H1 (cell line): ENCODE measurements at regions not wholly inside any gene's neighbourhood (a gene's known extent, or its start where the extent isn't known, plus 50 kb on each side); places are given as distances from the start of the nearest gene placed in this dataset.

Experiments used
- CTCF ChIA-PET: fragments of 300-600 bp; sonication (Branson Sonifier 250); formaldehyde crosslinking; loops from one replicate; lab custom pipeline; 2021; ENCODE audit not compliant: partially characterized antibody; lab: Charles Lee
- POLR2A ChIA-PET: fragments of 300-600 bp; sonication (Branson Sonifier 250); formaldehyde crosslinking; loops from one replicate; lab custom pipeline; 2021; ENCODE audit warnings: inconsistent platforms; ENCODE audit not compliant: partially characterized antibody; lab: Charles Lee
- DNase-seq, 2 experiments: peaks; one replicate each; pipeline versions ENCODE4 v3.0.0 to v3.0.0-alpha.2; 2010 to 2022; ENCODE audit warnings: low spot score in 2 of 2, low read depth in 1 of 2, mixed read lengths in 1 of 2
- FAIRE-seq: peaks from 2 replicates; lab custom pipeline; 2011; peaks lifted over from hg19 to GRCh38; lab: Jason Lieb, UNC
- H2AFZ ChIP-seq: 2 replicates; pipeline ENCODE4 v1.8.1; 2012; ENCODE audit warnings: low read length, inconsistent platforms
- H2AK5ac ChIP-seq: 2 replicates; pipeline ENCODE4 v1.6.1; 2013; ENCODE audit warnings: low read depth, low read length
- H2BK120ac ChIP-seq: replicated peaks from 2 replicates; pipeline ENCODE3; 2013; ENCODE audit warnings: low read depth, low read length, inconsistent platforms
- H2BK12ac ChIP-seq: 2 replicates; pipeline ENCODE4 v1.6.1; 2013; ENCODE audit warnings: low read depth, low read length
- H2BK15ac ChIP-seq: 2 replicates; pipeline ENCODE4 v1.6.1; 2013; ENCODE audit warnings: low read length
- H2BK20ac ChIP-seq: 2 replicates; pipeline ENCODE4 v1.6.1; 2013; ENCODE audit warnings: low read length
- H2BK5ac ChIP-seq: 2 replicates; pipeline ENCODE4 v1.6.1; 2013; ENCODE audit warnings: low read depth, low read length
- H3K14ac ChIP-seq: 2 replicates; pipeline ENCODE4 v1.6.1; 2013; ENCODE audit warnings: inconsistent platforms; ENCODE audit not compliant: insufficient read length
- H3K18ac ChIP-seq: 2 replicates; pipeline ENCODE4 v1.6.1; 2013; ENCODE audit warnings: low read length; ENCODE audit errors: extremely low read depth
- H3K23ac ChIP-seq: 2 replicates; pipeline ENCODE4 v1.6.1; 2013; ENCODE audit warnings: inconsistent platforms; ENCODE audit not compliant: insufficient read length
- H3K23me2 ChIP-seq: 2 replicates; pipeline ENCODE4 v1.6.1; 2013; ENCODE audit warnings: low read depth, low read length
- H3K27ac ChIP-seq: 2 replicates; pipeline ENCODE4 v1.6.1; 2011; ENCODE audit warnings: low read depth, low read length, inconsistent platforms
- H3K27me3 ChIP-seq, 4 experiments: replicated peaks in 1 of 4; 1 replicate in 1 of 4; 2 replicates in 3 of 4; pipeline versions ENCODE4 v1.6.1 to v1.8.1; 2011 to 2013; ENCODE audit warnings: low read length in 3 of 4, mild to moderate bottlenecking in 3 of 4, inconsistent platforms in 2 of 4, mixed read lengths in 2 of 4, moderate library complexity in 1 of 4; ENCODE audit not compliant: control insufficient read depth in 3 of 4, insufficient read depth in 3 of 4; ENCODE audit errors: extremely low read depth in 1 of 4
- H3K36me3 ChIP-seq, 4 experiments: 2 replicates each; pipeline versions ENCODE4 v1.6.1 to v1.8.1; 2011 to 2013; ENCODE audit warnings: mild to moderate bottlenecking in 4 of 4, low read length in 3 of 4, moderate library complexity in 2 of 4, control low read depth in 1 of 4, inconsistent platforms in 1 of 4; ENCODE audit not compliant: insufficient read depth in 4 of 4, control insufficient read depth in 2 of 4
- H3K4ac ChIP-seq: replicated peaks from 2 replicates; pipeline ENCODE3; 2013; ENCODE audit warnings: low read length, low read depth, mixed read lengths, inconsistent platforms; ENCODE audit not compliant: insufficient read length
- H3K4me1 ChIP-seq, 4 experiments: replicated peaks in 1 of 4; 1 replicate in 1 of 4; 2 replicates in 3 of 4; pipeline versions ENCODE4 v1.6.1 to v1.8.1; 2011 to 2013; ENCODE audit warnings: low read length in 3 of 4, inconsistent platforms in 2 of 4, mixed read lengths in 1 of 4; ENCODE audit not compliant: insufficient read depth in 4 of 4, control insufficient read depth in 3 of 4
- H3K4me2 ChIP-seq, 2 experiments: 2 replicates each; pipeline versions ENCODE4 v1.6.1 to v1.8.1; 2011 to 2013; ENCODE audit warnings: low read depth in 2 of 2, low read length in 2 of 2, control low read depth in 1 of 2, inconsistent platforms in 1 of 2, mild to moderate bottlenecking in 1 of 2; ENCODE audit not compliant: insufficient read depth in 1 of 2
- H3K4me3 ChIP-seq, 4 experiments: fragments of 200-600, 300-600 bp in 1 of 4; sonication (generic), shearing (Covaris generic), sonication (Bioruptor Twin) in 1 of 4; 2 replicates each; pipeline versions ENCODE4 v1.5.1 to v1.8.1; 2011 to 2016; ENCODE audit warnings: low read length in 4 of 4, low read depth in 3 of 4, control low read depth in 2 of 4, inconsistent platforms in 2 of 4, mild to moderate bottlenecking in 2 of 4, mixed read lengths in 1 of 4, moderate library complexity in 1 of 4; ENCODE audit not compliant: insufficient read depth in 2 of 4; ENCODE audit errors: extremely low read depth in 1 of 4
- H3K56ac ChIP-seq: replicated peaks from 2 replicates; pipeline ENCODE3; 2013; ENCODE audit warnings: low read depth, mild to moderate bottlenecking, mixed read lengths, low read length, inconsistent platforms; ENCODE audit not compliant: insufficient read length
- H3K79me1 ChIP-seq: 2 replicates; pipeline ENCODE4 v1.6.1; 2013; ENCODE audit warnings: low read depth, low read length, control low read depth
- H3K79me2 ChIP-seq, 2 experiments: 2 replicates each; pipeline versions ENCODE4 v1.6.1 to v1.8.1; 2012 to 2013; ENCODE audit warnings: low read length in 2 of 2, mild to moderate bottlenecking in 2 of 2, inconsistent platforms in 1 of 2; ENCODE audit not compliant: insufficient read depth in 2 of 2, control insufficient read depth in 1 of 2
- H3K9ac ChIP-seq, 4 experiments: replicated peaks in 1 of 4; 1 replicate in 1 of 4; 2 replicates in 3 of 4; pipeline versions ENCODE4 v1.6.1 to v1.8.1; 2011 to 2013; ENCODE audit warnings: low read depth in 3 of 4, low read length in 3 of 4, control low read depth in 2 of 4, mild to moderate bottlenecking in 2 of 4, moderate library complexity in 2 of 4, inconsistent platforms in 1 of 4; ENCODE audit errors: extremely low read depth in 1 of 4
- H3K9me3 ChIP-seq, 2 experiments: 2 replicates each; pipeline versions ENCODE4 v1.6.1 to v1.8.1; 2012 to 2013; ENCODE audit warnings: mild to moderate bottlenecking in 2 of 2, moderate library complexity in 2 of 2, control low read depth in 1 of 2, inconsistent platforms in 1 of 2, low read depth in 1 of 2, low read length in 1 of 2, mixed read lengths in 1 of 2; ENCODE audit not compliant: insufficient read depth in 2 of 2
- H4K20me1 ChIP-seq, 2 experiments: replicated peaks in 1 of 2; 2 replicates each; pipeline versions ENCODE3 to v1.8.1; 2011 to 2013; ENCODE audit warnings: inconsistent platforms in 2 of 2, low read length in 2 of 2, mild to moderate bottlenecking in 1 of 2; ENCODE audit not compliant: insufficient read depth in 2 of 2, control insufficient read depth in 1 of 2
- H4K5ac ChIP-seq: 2 replicates; pipeline ENCODE4 v1.6.1; 2013; ENCODE audit warnings: low read length, low read depth, mixed read lengths, inconsistent platforms; ENCODE audit not compliant: insufficient read length
- H4K8ac ChIP-seq: 2 replicates; pipeline ENCODE4 v1.8.0; 2013; ENCODE audit warnings: mild to moderate bottlenecking, moderate library complexity, low read length, inconsistent platforms; ENCODE audit not compliant: insufficient read depth; ENCODE audit errors: extremely low read depth
- H4K91ac ChIP-seq: replicated peaks from 2 replicates; pipeline ENCODE3; 2013; ENCODE audit warnings: low read length, mixed read lengths, inconsistent platforms; ENCODE audit not compliant: insufficient read length
- BACH1 ChIP-seq: IDR thresholded peaks from 2 replicates; pipeline ENCODE4 v1.6.1; 2012; ENCODE audit warnings: low read length, improper control_type of control experiment
- CTCF ChIP-seq, 3 experiments: IDR thresholded peaks; 1 replicate in 2 of 3; 2 replicates in 1 of 3; pipeline versions ENCODE4 v1.5.1 to v1.6.1; 2011; ENCODE audit warnings: low read length in 3 of 3, mild to moderate bottlenecking in 3 of 3, inconsistent platforms in 2 of 3, low read depth in 1 of 3, moderate library complexity in 1 of 3; ENCODE audit not compliant: insufficient read depth in 1 of 3; ENCODE audit errors: control extremely low read depth in 1 of 3
- GTF2F1 ChIP-seq: IDR thresholded peaks from 2 replicates; pipeline ENCODE4 v1.6.1; 2012; ENCODE audit warnings: low read depth, low read length, improper control_type of control experiment, borderline replicate concordance
- JUN ChIP-seq: IDR thresholded peaks from 2 replicates; pipeline ENCODE4 v1.6.1; 2011; ENCODE audit warnings: low read depth, mild to moderate bottlenecking, improper control_type of control experiment, low read length
- MAX ChIP-seq: IDR thresholded peaks from 2 replicates; pipeline ENCODE4 v1.6.1; 2012; ENCODE audit warnings: inconsistent platforms
- POLR2AphosphoS5 ChIP-seq: IDR thresholded peaks from 2 replicates; pipeline ENCODE4 v1.6.1; 2011; ENCODE audit warnings: low read depth, low read length
- POU5F1 ChIP-seq: IDR thresholded peaks from 2 replicates; pipeline ENCODE4 v1.6.1; 2011; ENCODE audit warnings: low read depth, mild to moderate bottlenecking, low read length, moderate library complexity
- SAP30 ChIP-seq: fragments of 300-600 bp; sonication (generic); IDR thresholded peaks from 2 replicates; pipeline ENCODE4 v1.7.1; 2012; ENCODE audit warnings: low read length, moderate library complexity, mild to moderate bottlenecking, inconsistent platforms; ENCODE audit not compliant: insufficient read depth, insufficient replicate concordance
- SIRT6 ChIP-seq: IDR thresholded peaks from one replicate; pipeline ENCODE4 v1.7.1; 2012; ENCODE audit warnings: low read length, inconsistent platforms
- SUZ12 ChIP-seq: fragments of 200-600 bp; sonication (generic); IDR thresholded peaks from 2 replicates; pipeline ENCODE4 v1.6.1; 2012; ENCODE audit warnings: mild to moderate bottlenecking, inconsistent platforms, low read length, moderate library complexity, mixed read lengths
- WGBS, 2 experiments: shearing (Covaris generic) in 1 of 2; methylation state at CpG; one replicate each; pipeline versions ENCODE4 v1.1.6 to v1.1.7; 2013 to 2015; ENCODE audit warnings: low lambda C conversion rate in 2 of 2, mixed read lengths in 2 of 2, inconsistent platforms in 1 of 2, low coverage in 1 of 2, missing lambda C conversion rate in 1 of 2; ENCODE audit not compliant: insufficient replicate concordance in 2 of 2, insufficient coverage in 1 of 2, insufficient read length in 1 of 2; ENCODE audit errors: extremely low coverage in 1 of 2, missing lambda C conversion rate in 1 of 2; 5-methylcytosine and 5-hydroxymethylcytosine counted together

GRCh38 chr6:21310568-21311140, 282.9 kb upstream of the SOX4 start:
- H2BK12ac ChIP-seq = no peak overlapping the region
- no peaks in the 10 kb centered on the region for H3K9me3 ChIP-seq
- no peak overlapping the region for H3K18ac ChIP-seq
- no peak overlapping the region for H3K14ac ChIP-seq
- ChIA-PET CTCF (interaction anchor here (0.7 kb wide), 1 partner anchor 792 kb away, joined by 5 read pairs; no protein-coding TSS in a partner anchor), POLR2A (no interaction called here)
- no peaks in the 10 kb centered on the region for H3K36me3 ChIP-seq
- no peak overlapping the region for H4K5ac ChIP-seq
- H2AK5ac ChIP-seq = no peak overlapping the region
- no peak overlapping the region for H3K4me2 ChIP-seq
- no peak overlapping the region for H2BK120ac ChIP-seq
- H3K27me3 ChIP-seq = no peaks in the 10 kb centered on the region
- no peak overlapping the region for H3K4ac ChIP-seq
- no peak overlapping the region for H3K56ac ChIP-seq
- DNase-seq (no peak), FAIRE-seq (no peak)
- no peak overlapping the region for H3K27ac ChIP-seq
- no peak overlapping the region for H3K4me3 ChIP-seq
- no peak overlapping the region for H4K91ac ChIP-seq
- H4K8ac ChIP-seq = no peak overlapping the region
- H2BK15ac ChIP-seq = no peak overlapping the region
- no peak overlapping the region for H3K9ac ChIP-seq
- no peaks in the 10 kb centered on the region for H4K20me1 ChIP-seq
- no peaks in the 10 kb centered on the region for H3K23me2 ChIP-seq
- WGBS, 2 experiments = 97% methylated on average over 13 of the region's 13 CpGs; no CpG with 5 or more reads in 1 of the 2 experiments
- H2BK5ac ChIP-seq = no peak overlapping the region
- H3K4me1 ChIP-seq = peaks cover 0 to 3% (median 0%) of the 10 kb centered on the region in 4 experiments; a peak in 1 of 7 replicates
- no peaks in the 10 kb centered on the region for H3K79me2 ChIP-seq
- H3K23ac ChIP-seq = no peak overlapping the region
- H2AFZ ChIP-seq = no peak overlapping the region
- no peak overlapping the region for H2BK20ac ChIP-seq
- H3K79me1 ChIP-seq = no peaks in the 10 kb centered on the region
- no peak for TF ChIP-seq MAX
- no peak for TF ChIP-seq POU5F1
- TF ChIP-seq BACH1 = no peak
- no peak for TF ChIP-seq SIRT6
- TF ChIP-seq CTCF (IDR thresholded peaks at IDR 0.05; ENCODE audit: control extremely low read depth in 1 of 3, insufficient read depth in 1 of 3, low read depth in 1 of 3, low read length in 3 of 3) = no peak
- no peak for TF ChIP-seq POLR2AphosphoS5
- TF ChIP-seq SUZ12 = no peak
- no peak for TF ChIP-seq GTF2F1
- no peak for TF ChIP-seq SAP30
- no peak for TF ChIP-seq JUN
